HepG2 (cell line): ENCODE measurements at regions not wholly inside any gene's neighbourhood (a gene's known extent, or its start where the extent isn't known, plus 50 kb on each side); places are given as distances from the start of the nearest gene placed in this dataset.

Source experiments
- ATAC-seq: fragments of 200-7000 bp; cut with Tn5 transposase; 3 replicates; pipeline ENCODE4 v1.9.1; 2020; ENCODE audit warnings: mild to moderate bottlenecking, moderate library complexity
- BruUV-seq: library from RNA; stranded (reverse); fragments of 400-500 nt; replicated peaks from 2 replicates; lab custom pipeline; 2021; lab: Mats Ljungman, UMichigan
- CTCF ChIA-PET: fragments of 300-600 bp; formaldehyde crosslinking; extraction: SDS; loops from one replicate; lab custom pipeline; 2021; ENCODE audit warnings: low total read pairs, inconsistent platforms, low intra/inter-chr PET ratio; lab: Yijun Ruan, JAX
- POLR2A ChIA-PET: fragments of 350-600 bp; sonication (Branson Sonifier 250); formaldehyde crosslinking; loops from one replicate; lab custom pipeline; 2020; ENCODE audit warnings: antibody characterized with exemption, inconsistent platforms; lab: Yijun Ruan, JAX
- DNase-seq: peaks from one replicate; pipeline ENCODE4 v3.0.0-alpha.2; 2015; ENCODE audit warnings: low spot score
- FAIRE-seq: peaks from 3 replicates; lab custom pipeline; 2011; peaks lifted over from hg19 to GRCh38; lab: Jason Lieb, UNC
- H2AFZ ChIP-seq: one replicate; pipeline ENCODE4 v1.6.1; 2011; ENCODE audit warnings: low read length, inconsistent platforms
- H3K27ac ChIP-seq: fragments of 300-600 bp; 3 replicates; pipeline ENCODE4 v1.8.0; 2011; ENCODE audit warnings: mixed run types, mild to moderate bottlenecking, mixed read lengths, low read length, inconsistent platforms; ENCODE audit not compliant: insufficient read depth; ENCODE audit errors: extremely low read length
- H3K27me3 ChIP-seq, 2 experiments: fragments of 200-600 bp in 1 of 2; 2 replicates in 1 of 2; 3 replicates in 1 of 2; pipeline versions ENCODE4 v1.6.0 to v1.8.0; 2011; ENCODE audit warnings: low read length in 2 of 2, mild to moderate bottlenecking in 2 of 2, moderate library complexity in 2 of 2, inconsistent platforms in 1 of 2; ENCODE audit not compliant: insufficient read depth in 2 of 2, control insufficient read depth in 1 of 2
- H3K36me3 ChIP-seq, 2 experiments: fragments of 200-600 bp in 1 of 2; replicated peaks in 1 of 2; 2 replicates in 1 of 2; 3 replicates in 1 of 2; pipeline versions ENCODE4 v1.5.1 to v1.8.0; 2011; ENCODE audit warnings: low read length in 2 of 2, inconsistent platforms in 1 of 2; ENCODE audit not compliant: insufficient read depth in 2 of 2, control insufficient read depth in 1 of 2
- H3K4me1 ChIP-seq: 2 replicates; pipeline ENCODE4 v1.5.1; 2012; ENCODE audit warnings: low read length, inconsistent platforms; ENCODE audit not compliant: insufficient read depth
- H3K4me2 ChIP-seq: 2 replicates; pipeline ENCODE4 v1.6.0; 2011; ENCODE audit warnings: low read depth, low read length, inconsistent platforms
- H3K4me3 ChIP-seq, 3 experiments: fragments of 200-600 bp in 1 of 3; sonication (generic), shearing (Covaris generic) in 1 of 3; replicated peaks in 1 of 3; 2 replicates each; pipeline ENCODE4 v1.5.1; 2011 to 2016; ENCODE audit warnings: low read length in 3 of 3, inconsistent platforms in 2 of 3, low read depth in 2 of 3, mild to moderate bottlenecking in 2 of 3, control low read depth in 1 of 3, mixed read lengths in 1 of 3; ENCODE audit not compliant: insufficient read depth in 1 of 3
- H3K79me2 ChIP-seq: one replicate; pipeline ENCODE4 v1.6.1; 2011; ENCODE audit warnings: low read length, inconsistent platforms; ENCODE audit not compliant: insufficient read depth
- H3K9ac ChIP-seq: 2 replicates; pipeline ENCODE4 v1.6.0; 2011; ENCODE audit warnings: mild to moderate bottlenecking, low read depth, low read length, inconsistent platforms; ENCODE audit not compliant: insufficient read depth
- H3K9me3 ChIP-seq: 2 replicates; pipeline ENCODE4 v1.5.1; 2012; ENCODE audit warnings: mild to moderate bottlenecking, low read length
- H4K20me1 ChIP-seq: 2 replicates; pipeline ENCODE4 v1.6.0; 2011; ENCODE audit warnings: inconsistent platforms, mild to moderate bottlenecking, low read length, moderate library complexity; ENCODE audit not compliant: insufficient read depth
- AGO1 ChIP-seq: fragments of 200-400 bp; formaldehyde crosslinking; IDR thresholded peaks from 2 replicates; pipeline ENCODE4 v1.6.1; 2017; ENCODE audit warnings: mild to moderate bottlenecking, low read depth, low read length, moderate library complexity; ENCODE audit not compliant: poor library complexity, severe bottlenecking
- HMGA1 ChIP-seq: sonication (generic); formaldehyde crosslinking; conservative IDR thresholded peaks from 2 replicates; pipeline ENCODE4 v1.4.0; 2020; ENCODE audit warnings: missing genetic modification reagents
- SNRNP70 ChIP-seq: fragments of 200-400 bp; formaldehyde crosslinking; IDR thresholded peaks from 2 replicates; pipeline ENCODE4 v1.6.1; 2017; ENCODE audit warnings: mild to moderate bottlenecking, low read depth, low read length, moderate library complexity
- TBX2 ChIP-seq: sonication (generic); formaldehyde crosslinking; IDR thresholded peaks from 2 replicates; pipeline ENCODE4 v1.5.0; 2020; ENCODE audit warnings: missing genetic modification reagents, mild to moderate bottlenecking, borderline replicate concordance
- ZBTB8A ChIP-seq: sonication (generic); formaldehyde crosslinking; IDR thresholded peaks from 2 replicates; pipeline ENCODE4 v1.4.0; 2020; ENCODE audit warnings: mild to moderate bottlenecking, low read depth, missing genetic modification reagents, borderline replicate concordance
- ZFP62 ChIP-seq: sonication (generic); formaldehyde crosslinking; IDR thresholded peaks from 2 replicates; pipeline ENCODE4 v1.4.0; 2020; ENCODE audit warnings: missing genetic modification reagents
- ZSCAN22 ChIP-seq: sonication (generic); formaldehyde crosslinking; IDR thresholded peaks from 2 replicates; pipeline ENCODE4 v1.4.0; 2020; ENCODE audit warnings: mild to moderate bottlenecking, missing genetic modification reagents
- WGBS: methylation state at CpG from one replicate; pipeline ENCODE4 v1.1.6; 2017; ENCODE audit warnings: low lambda C conversion rate; 5-methylcytosine and 5-hydroxymethylcytosine counted together
- in situ Hi-C: cut with HindIII; loops from 2 replicates; pipeline ENCODE4 v1.10.0; 2017; ENCODE audit warnings: low pct_unique_long_range_greater_than_20kb; ENCODE audit not compliant: extremely low pct_ligation_motif_present
- intact Hi-C: fragments of 100-400 bp; cut with micrococcal nuclease; formaldehyde crosslinking; loops from one replicate; pipeline ENCODE4 v1.10.0; 2022; ENCODE audit not compliant: unreplicated experiment
- TF ChIP-seq, protein P1 (sequence below): sonication (generic); formaldehyde crosslinking; IDR thresholded peaks from 2 replicates; pipeline ENCODE4 v1.4.0; 2020; ENCODE audit warnings: missing genetic modification reagents, low read depth, mild to moderate bottlenecking, borderline replicate concordance
- TF ChIP-seq, protein P2 (sequence below): sonication (generic); formaldehyde crosslinking; IDR thresholded peaks from 2 replicates; pipeline ENCODE4 v1.4.0; 2020; ENCODE audit warnings: missing genetic modification reagents
- TF ChIP-seq, protein P3 (sequence below): sonication (generic); formaldehyde crosslinking; IDR thresholded peaks from 2 replicates; pipeline ENCODE4 v1.4.0; 2020; ENCODE audit warnings: missing genetic modification reagents, borderline replicate concordance
- TF ChIP-seq, protein P4 (sequence below): sonication (generic); formaldehyde crosslinking; IDR thresholded peaks from 2 replicates; pipeline ENCODE4 v1.4.0; 2020; ENCODE audit warnings: mild to moderate bottlenecking, missing genetic modification reagents
- TF ChIP-seq, protein P5 (sequence below): sonication (generic); formaldehyde crosslinking; IDR thresholded peaks from 2 replicates; pipeline ENCODE4 v1.8.1; 2023; ENCODE audit warnings: mild to moderate bottlenecking, moderate library complexity, missing genetic modification reagents

DNA sequence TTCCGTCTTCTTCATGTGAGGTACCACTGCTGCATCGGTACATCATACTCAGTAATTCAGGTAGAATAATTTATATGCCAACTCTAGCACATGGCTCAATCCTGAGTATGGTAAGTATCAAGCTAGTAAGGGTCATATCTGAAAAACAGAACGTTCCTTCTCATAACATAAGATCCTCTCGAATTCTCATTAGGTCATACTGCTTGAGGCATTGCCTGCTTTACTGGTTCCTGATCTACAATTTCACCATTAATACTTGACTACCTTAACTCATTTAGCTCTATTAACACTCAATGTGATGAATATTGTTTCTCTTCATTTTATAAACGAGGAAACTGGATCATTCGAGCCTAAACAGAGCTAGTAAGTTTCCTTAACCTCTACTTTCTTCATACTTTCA, 871.6 kb downstream of the BRINP3 start:
- ChIA-PET CTCF (no interaction called here), POLR2A (no interaction called here)
- BruUV-seq: no TSS peak
- no peaks in the 10 kb centered on the region for H4K20me1 ChIP-seq
- no peak overlapping the region for H3K27ac ChIP-seq
- intact Hi-C loops (no loop called here), in situ Hi-C loops (no loop called here)
- no peak for DNase-seq
- no peaks in the 10 kb centered on the region for H3K27me3 ChIP-seq
- 4% methylated on average over 6 of the region's 6 CpGs for WGBS
- ATAC-seq: no peak
- FAIRE-seq: no peak
- no peaks in the 10 kb centered on the region for H3K36me3 ChIP-seq
- no peaks in the 10 kb centered on the region for H3K79me2 ChIP-seq
- H3K4me2 ChIP-seq: no peak overlapping the region
- no peak overlapping the region for H3K9ac ChIP-seq
- H3K9me3 ChIP-seq: no peaks in the 10 kb centered on the region
- H2AFZ ChIP-seq: no peak overlapping the region
- H3K4me3 ChIP-seq: no peak overlapping the region
- no peaks in the 10 kb centered on the region for H3K4me1 ChIP-seq
- no peak for TF ChIP-seq TBX2 (CRISPR knock-in tag)
- TF ChIP-seq, protein P1, sequence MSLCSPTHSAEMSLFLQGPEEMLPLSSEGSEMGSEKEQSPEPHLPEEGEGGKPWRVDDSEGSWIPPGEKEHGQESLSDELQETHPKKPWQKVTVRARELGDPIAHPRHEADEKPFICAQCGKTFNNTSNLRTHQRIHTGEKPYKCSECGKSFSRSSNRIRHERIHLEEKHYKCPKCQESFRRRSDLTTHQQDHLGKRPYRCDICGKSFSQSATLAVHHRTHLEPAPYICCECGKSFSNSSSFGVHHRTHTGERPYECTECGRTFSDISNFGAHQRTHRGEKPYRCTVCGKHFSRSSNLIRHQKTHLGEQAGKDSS: no peak
- TF ChIP-seq ZBTB8A (CRISPR knock-in tag): no peak
- TF ChIP-seq, protein P2, sequence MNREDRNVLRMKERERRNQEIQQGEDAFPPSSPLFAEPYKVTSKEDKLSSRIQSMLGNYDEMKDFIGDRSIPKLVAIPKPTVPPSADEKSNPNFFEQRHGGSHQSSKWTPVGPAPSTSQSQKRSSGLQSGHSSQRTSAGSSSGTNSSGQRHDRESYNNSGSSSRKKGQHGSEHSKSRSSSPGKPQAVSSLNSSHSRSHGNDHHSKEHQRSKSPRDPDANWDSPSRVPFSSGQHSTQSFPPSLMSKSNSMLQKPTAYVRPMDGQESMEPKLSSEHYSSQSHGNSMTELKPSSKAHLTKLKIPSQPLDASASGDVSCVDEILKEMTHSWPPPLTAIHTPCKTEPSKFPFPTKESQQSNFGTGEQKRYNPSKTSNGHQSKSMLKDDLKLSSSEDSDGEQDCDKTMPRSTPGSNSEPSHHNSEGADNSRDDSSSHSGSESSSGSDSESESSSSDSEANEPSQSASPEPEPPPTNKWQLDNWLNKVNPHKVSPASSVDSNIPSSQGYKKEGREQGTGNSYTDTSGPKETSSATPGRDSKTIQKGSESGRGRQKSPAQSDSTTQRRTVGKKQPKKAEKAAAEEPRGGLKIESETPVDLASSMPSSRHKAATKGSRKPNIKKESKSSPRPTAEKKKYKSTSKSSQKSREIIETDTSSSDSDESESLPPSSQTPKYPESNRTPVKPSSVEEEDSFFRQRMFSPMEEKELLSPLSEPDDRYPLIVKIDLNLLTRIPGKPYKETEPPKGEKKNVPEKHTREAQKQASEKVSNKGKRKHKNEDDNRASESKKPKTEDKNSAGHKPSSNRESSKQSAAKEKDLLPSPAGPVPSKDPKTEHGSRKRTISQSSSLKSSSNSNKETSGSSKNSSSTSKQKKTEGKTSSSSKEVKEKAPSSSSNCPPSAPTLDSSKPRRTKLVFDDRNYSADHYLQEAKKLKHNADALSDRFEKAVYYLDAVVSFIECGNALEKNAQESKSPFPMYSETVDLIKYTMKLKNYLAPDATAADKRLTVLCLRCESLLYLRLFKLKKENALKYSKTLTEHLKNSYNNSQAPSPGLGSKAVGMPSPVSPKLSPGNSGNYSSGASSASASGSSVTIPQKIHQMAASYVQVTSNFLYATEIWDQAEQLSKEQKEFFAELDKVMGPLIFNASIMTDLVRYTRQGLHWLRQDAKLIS (CRISPR knock-in tag): no peak
- no peak for TF ChIP-seq ZSCAN22
- no peak for TF ChIP-seq ZFP62 (CRISPR knock-in tag)
- TF ChIP-seq, protein P3, sequence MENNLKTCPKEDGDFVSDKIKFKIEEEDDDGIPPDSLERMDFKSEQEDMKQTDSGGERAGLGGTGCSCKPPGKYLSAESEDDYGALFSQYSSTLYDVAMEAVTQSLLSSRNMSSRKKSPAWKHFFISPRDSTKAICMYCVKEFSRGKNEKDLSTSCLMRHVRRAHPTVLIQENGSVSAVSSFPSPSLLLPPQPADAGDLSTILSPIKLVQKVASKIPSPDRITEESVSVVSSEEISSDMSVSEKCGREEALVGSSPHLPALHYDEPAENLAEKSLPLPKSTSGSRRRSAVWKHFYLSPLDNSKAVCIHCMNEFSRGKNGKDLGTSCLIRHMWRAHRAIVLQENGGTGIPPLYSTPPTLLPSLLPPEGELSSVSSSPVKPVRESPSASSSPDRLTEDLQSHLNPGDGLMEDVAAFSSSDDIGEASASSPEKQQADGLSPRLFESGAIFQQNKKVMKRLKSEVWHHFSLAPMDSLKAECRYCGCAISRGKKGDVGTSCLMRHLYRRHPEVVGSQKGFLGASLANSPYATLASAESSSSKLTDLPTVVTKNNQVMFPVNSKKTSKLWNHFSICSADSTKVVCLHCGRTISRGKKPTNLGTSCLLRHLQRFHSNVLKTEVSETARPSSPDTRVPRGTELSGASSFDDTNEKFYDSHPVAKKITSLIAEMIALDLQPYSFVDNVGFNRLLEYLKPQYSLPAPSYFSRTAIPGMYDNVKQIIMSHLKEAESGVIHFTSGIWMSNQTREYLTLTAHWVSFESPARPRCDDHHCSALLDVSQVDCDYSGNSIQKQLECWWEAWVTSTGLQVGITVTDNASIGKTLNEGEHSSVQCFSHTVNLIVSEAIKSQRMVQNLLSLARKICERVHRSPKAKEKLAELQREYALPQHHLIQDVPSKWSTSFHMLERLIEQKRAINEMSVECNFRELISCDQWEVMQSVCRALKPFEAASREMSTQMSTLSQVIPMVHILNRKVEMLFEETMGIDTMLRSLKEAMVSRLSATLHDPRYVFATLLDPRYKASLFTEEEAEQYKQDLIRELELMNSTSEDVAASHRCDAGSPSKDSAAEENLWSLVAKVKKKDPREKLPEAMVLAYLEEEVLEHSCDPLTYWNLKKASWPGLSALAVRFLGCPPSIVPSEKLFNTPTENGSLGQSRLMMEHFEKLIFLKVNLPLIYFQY (CRISPR knock-in tag): no peak
- TF ChIP-seq, protein P4, sequence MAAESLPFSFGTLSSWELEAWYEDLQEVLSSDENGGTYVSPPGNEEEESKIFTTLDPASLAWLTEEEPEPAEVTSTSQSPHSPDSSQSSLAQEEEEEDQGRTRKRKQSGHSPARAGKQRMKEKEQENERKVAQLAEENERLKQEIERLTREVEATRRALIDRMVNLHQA (CRISPR knock-in tag): no peak
- TF ChIP-seq SNRNP70: no peak
- no peak for TF ChIP-seq AGO1
- TF ChIP-seq, protein P5, sequence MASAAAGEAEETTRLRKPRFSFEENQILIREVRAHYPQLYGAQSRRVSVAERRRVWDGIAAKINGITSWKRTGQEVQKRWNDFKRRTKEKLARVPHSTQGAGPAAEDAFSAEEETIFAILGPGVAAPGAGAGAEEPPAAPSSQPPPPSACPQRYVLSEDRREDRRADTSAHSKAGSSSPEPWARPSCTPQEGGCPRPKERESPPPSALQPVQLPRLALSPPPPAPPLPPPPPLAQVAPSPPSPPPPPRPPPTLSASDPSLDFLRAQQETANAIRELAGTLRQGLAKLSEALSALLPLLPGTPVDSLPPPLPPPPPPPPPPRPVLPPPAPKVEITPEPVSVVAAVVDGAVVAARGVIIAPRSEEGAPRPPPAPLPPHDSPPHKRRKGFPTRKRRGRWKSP (CRISPR knock-in tag): no peak
- TF ChIP-seq HMGA1 (CRISPR knock-in tag): no peak
